Renal cortical epithelial cell (primary cell): ENCODE measurements at regions not wholly inside any gene's neighbourhood (a gene's known extent, or its start where the extent isn't known, plus 50 kb on each side); places are given as distances from the start of the nearest gene placed in this dataset.
"Not testable (repeated sequence)": the region's sequence is repeated elsewhere in the genome, so short reads cannot be mapped to it uniquely, and the experiment has no call there.

Experiments used
- DNase-seq: peaks from one replicate; pipeline ENCODE4 v3.0.0-alpha.2; 2011; ENCODE audit warnings: low read depth

- no peak for DNase-seq
Observed at GRCh38 chr4:87901422-87901992, 68.7 kb downstream of the MEPE start.

GRCh38 chr4:87904639-87905160 is 70.8 kb upstream of the SPP1 start:
- DNase-seq = no peak

- no peak for DNase-seq
Observed at GRCh38 chr4:87908336-87908735, 67.2 kb upstream of the SPP1 start.

- DNase-seq = no peak
Observed at GRCh38 chr4:87910795-87911194, 64.7 kb upstream of the SPP1 start.

GRCh38 chr4:87911252-87911774 is 64.2 kb upstream of the SPP1 start:
- DNase-seq = peak; percentile 54

GRCh38 chr4:87912164-87913004 is 63.1 kb upstream of the SPP1 start:
- peak; percentile 75 for DNase-seq

GRCh38 chr4:87913896-87914295 is 61.6 kb upstream of the SPP1 start:
- peak; percentile 71 for DNase-seq

- no peak for DNase-seq
Observed at GRCh38 chr4:87915621-87916020, 59.9 kb upstream of the SPP1 start.

- peak; percentile 59 for DNase-seq
Observed at GRCh38 chr4:87916626-87917025, 58.9 kb upstream of the SPP1 start.

- not testable (repeated sequence) for DNase-seq
Observed at GRCh38 chr4:87917911-87918310, 57.6 kb upstream of the SPP1 start.

- no peak for DNase-seq
Observed at GRCh38 chr4:87918314-87919058, 57.0 kb upstream of the SPP1 start.

GRCh38 chr4:87919304-87919703 is 56.2 kb upstream of the SPP1 start:
- not testable (repeated sequence) for DNase-seq

GRCh38 chr4:87919941-87920340 is 55.6 kb upstream of the SPP1 start:
- no peak for DNase-seq

- no peak for DNase-seq
Observed at GRCh38 chr4:87920478-87920877, 55.0 kb upstream of the SPP1 start.

- DNase-seq = not testable (repeated sequence)
Observed at GRCh38 chr4:87921626-87922479, 53.7 kb upstream of the SPP1 start.

GRCh38 chr4:87924146-87924545 is 51.4 kb upstream of the SPP1 start:
- DNase-seq = not testable (repeated sequence)
